Astrocyte (in vitro differentiated cells and primary cell): ENCODE measurements at regions not wholly inside any gene's neighbourhood (a gene's known extent, or its start where the extent isn't known, plus 50 kb on each side); places are given as distances from the start of the nearest gene placed in this dataset.

Experiments
- DNase-seq: peaks from one replicate; pipeline ENCODE4 v3.0.0-alpha.2; 2010; ENCODE audit warnings: low read depth
- FAIRE-seq: peaks from 2 replicates; lab custom pipeline; 2011; peaks lifted over from hg19 to GRCh38; lab: Jason Lieb, UNC
- H2AFZ ChIP-seq: 2 replicates; pipeline ENCODE4 v1.6.0; 2012; ENCODE audit warnings: low read depth, low read length, inconsistent platforms
- H3K27ac ChIP-seq: 2 replicates; pipeline ENCODE4 v1.5.1; 2011; ENCODE audit warnings: low read depth, low read length, inconsistent platforms
- H3K27me3 ChIP-seq: 2 replicates; pipeline ENCODE4 v1.6.0; 2011; ENCODE audit warnings: low read length, inconsistent platforms; ENCODE audit not compliant: insufficient read depth
- H3K36me3 ChIP-seq: 2 replicates; pipeline ENCODE4 v1.5.1; 2011; ENCODE audit warnings: low read length, inconsistent platforms; ENCODE audit not compliant: insufficient read depth
- H3K4me1 ChIP-seq: 2 replicates; pipeline ENCODE4 v1.5.1; 2011; ENCODE audit warnings: low read length, inconsistent platforms; ENCODE audit not compliant: insufficient read depth
- H3K4me2 ChIP-seq: 2 replicates; pipeline ENCODE4 v1.6.0; 2012; ENCODE audit warnings: low read length, inconsistent platforms
- H3K4me3 ChIP-seq: 2 replicates; pipeline ENCODE4 v1.5.1; 2011; ENCODE audit warnings: low read depth, mild to moderate bottlenecking, low read length, inconsistent platforms; ENCODE audit not compliant: insufficient read depth
- H3K79me2 ChIP-seq: 2 replicates; pipeline ENCODE4 v1.6.0; 2012; ENCODE audit warnings: mild to moderate bottlenecking, low read length, inconsistent platforms; ENCODE audit not compliant: insufficient read depth
- H3K9ac ChIP-seq: 2 replicates; pipeline ENCODE4 v1.6.0; 2012; ENCODE audit warnings: mild to moderate bottlenecking, low read length, inconsistent platforms
- H3K9me3 ChIP-seq: 2 replicates; pipeline ENCODE4 v1.5.1; 2012; ENCODE audit warnings: low read depth, mild to moderate bottlenecking, low read length, inconsistent platforms; ENCODE audit not compliant: insufficient read depth
- H4K20me1 ChIP-seq: 2 replicates; pipeline ENCODE4 v1.6.0; 2012; ENCODE audit warnings: low read length, inconsistent platforms; ENCODE audit not compliant: insufficient read depth
- H3K27ac Mint-ChIP-seq: one replicate; pipeline ENCODE4 v1.8.0; 2021; ENCODE audit warnings: mild to moderate bottlenecking, mixed read lengths; ENCODE audit not compliant: unreplicated experiment
- H3K27me3 Mint-ChIP-seq: one replicate; pipeline ENCODE4 v1.8.0; 2021; ENCODE audit warnings: low read depth, mixed read lengths; ENCODE audit not compliant: unreplicated experiment
- H3K36me3 Mint-ChIP-seq: one replicate; pipeline ENCODE4 v1.8.0; 2021; ENCODE audit warnings: low read depth, mixed read lengths; ENCODE audit not compliant: unreplicated experiment
- H3K4me1 Mint-ChIP-seq: one replicate; pipeline ENCODE4 v1.8.0; 2021; ENCODE audit warnings: low read depth, mixed read lengths; ENCODE audit not compliant: unreplicated experiment
- H3K4me3 Mint-ChIP-seq: one replicate; pipeline ENCODE4 v1.8.0; 2021; ENCODE audit warnings: mild to moderate bottlenecking, moderate library complexity, mixed read lengths; ENCODE audit not compliant: unreplicated experiment
- H3K9me3 Mint-ChIP-seq: one replicate; pipeline ENCODE4 v1.8.0; 2021; ENCODE audit warnings: mild to moderate bottlenecking, mixed read lengths; ENCODE audit not compliant: unreplicated experiment
- EZH2 ChIP-seq: IDR thresholded peaks from 2 replicates; pipeline ENCODE4 v1.6.1; 2012; ENCODE audit warnings: mild to moderate bottlenecking, low read length, inconsistent platforms; ENCODE audit not compliant: insufficient read depth
- TF ChIP-seq, protein P1 (sequence below): IDR thresholded peaks from 2 replicates; pipeline ENCODE4 v1.5.1; 2011; ENCODE audit warnings: low read depth, mild to moderate bottlenecking, inconsistent platforms, low read length, moderate library complexity; ENCODE audit not compliant: insufficient read depth

DNA sequence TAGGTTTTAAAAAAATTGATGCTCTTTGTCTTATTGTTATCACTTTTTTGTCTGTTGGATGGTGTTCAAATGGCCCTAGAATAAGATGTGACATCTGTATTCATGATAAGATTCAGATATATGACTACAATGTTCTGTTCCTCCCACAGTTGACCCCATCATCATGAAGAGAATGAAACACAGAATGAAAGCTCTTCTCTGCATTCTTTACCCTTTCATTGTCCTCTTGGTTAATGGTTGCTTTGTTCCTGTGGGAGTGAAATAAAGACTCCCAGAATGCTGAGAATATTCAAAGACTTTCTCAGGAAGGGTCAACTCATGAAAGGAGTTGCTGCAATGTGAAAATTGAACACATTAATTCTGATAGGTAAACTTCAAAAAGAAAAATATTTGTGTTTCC, 1015.8 kb downstream of the SORCS3 start:
- no peak overlapping the region for H3K4me3 Mint-ChIP-seq
- H3K27ac Mint-ChIP-seq, result no peak overlapping the region

DNA sequence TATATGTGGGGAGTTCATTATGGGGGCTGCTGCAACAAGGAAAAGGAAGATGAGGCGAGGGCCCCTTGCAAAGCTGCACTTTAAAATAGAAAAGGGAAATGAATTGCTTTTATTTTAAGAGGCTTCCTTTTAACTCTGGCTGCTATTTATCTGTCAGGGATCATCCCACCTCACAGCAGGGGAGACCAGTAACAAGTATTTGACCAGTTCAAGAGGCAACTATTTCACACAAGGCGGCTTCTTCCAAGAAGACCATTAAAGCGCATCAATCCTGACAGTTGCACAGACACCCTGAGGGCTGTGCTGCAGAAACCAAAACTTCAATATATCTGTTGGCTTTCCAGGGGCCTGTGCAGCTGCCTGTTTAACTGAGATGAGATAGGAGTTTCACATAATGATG, 1009.2 kb downstream of the SORCS3 start:
- H3K4me3 ChIP-seq, result no peak overlapping the region
- H3K4me2 ChIP-seq, result no peak overlapping the region
- H3K4me1 Mint-ChIP-seq, result no peaks in the 10 kb centered on the region
- no peaks in the 10 kb centered on the region for H3K9me3 Mint-ChIP-seq
- H3K4me1 ChIP-seq, result no peaks in the 10 kb centered on the region
- no peak overlapping the region for H3K9ac ChIP-seq
- H2AFZ ChIP-seq, result no peak overlapping the region
- no peak overlapping the region for H3K4me3 Mint-ChIP-seq
- H3K36me3 ChIP-seq, result no peaks in the 10 kb centered on the region
- H3K27ac ChIP-seq, result no peak overlapping the region
- no peak overlapping the region for H3K27ac Mint-ChIP-seq
- no peaks in the 10 kb centered on the region for H3K27me3 ChIP-seq
- no peaks in the 10 kb centered on the region for H3K27me3 Mint-ChIP-seq
- no peaks in the 10 kb centered on the region for H3K36me3 Mint-ChIP-seq
- no peak for TF ChIP-seq EZH2
- TF ChIP-seq, protein P1, sequence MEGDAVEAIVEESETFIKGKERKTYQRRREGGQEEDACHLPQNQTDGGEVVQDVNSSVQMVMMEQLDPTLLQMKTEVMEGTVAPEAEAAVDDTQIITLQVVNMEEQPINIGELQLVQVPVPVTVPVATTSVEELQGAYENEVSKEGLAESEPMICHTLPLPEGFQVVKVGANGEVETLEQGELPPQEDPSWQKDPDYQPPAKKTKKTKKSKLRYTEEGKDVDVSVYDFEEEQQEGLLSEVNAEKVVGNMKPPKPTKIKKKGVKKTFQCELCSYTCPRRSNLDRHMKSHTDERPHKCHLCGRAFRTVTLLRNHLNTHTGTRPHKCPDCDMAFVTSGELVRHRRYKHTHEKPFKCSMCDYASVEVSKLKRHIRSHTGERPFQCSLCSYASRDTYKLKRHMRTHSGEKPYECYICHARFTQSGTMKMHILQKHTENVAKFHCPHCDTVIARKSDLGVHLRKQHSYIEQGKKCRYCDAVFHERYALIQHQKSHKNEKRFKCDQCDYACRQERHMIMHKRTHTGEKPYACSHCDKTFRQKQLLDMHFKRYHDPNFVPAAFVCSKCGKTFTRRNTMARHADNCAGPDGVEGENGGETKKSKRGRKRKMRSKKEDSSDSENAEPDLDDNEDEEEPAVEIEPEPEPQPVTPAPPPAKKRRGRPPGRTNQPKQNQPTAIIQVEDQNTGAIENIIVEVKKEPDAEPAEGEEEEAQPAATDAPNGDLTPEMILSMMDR, result no peak
- H3K79me2 ChIP-seq, result no peaks in the 10 kb centered on the region
- H4K20me1 ChIP-seq, result no peaks in the 10 kb centered on the region
- DNase-seq (no peak), FAIRE-seq (no peak)
- H3K9me3 ChIP-seq, result no peaks in the 10 kb centered on the region

More for the DNA sequence above, 1015.8 kb downstream of the SORCS3 start:
- no peaks in the 10 kb centered on the region for H3K4me1 Mint-ChIP-seq
- H2AFZ ChIP-seq, result no peak overlapping the region
- TF ChIP-seq, protein P1, result no peak
- TF ChIP-seq EZH2, result no peak
- no peak for FAIRE-seq
- no peaks in the 10 kb centered on the region for H3K36me3 ChIP-seq
- H3K27ac ChIP-seq, result no peak overlapping the region
- no peak overlapping the region for H3K9ac ChIP-seq
- no peak for DNase-seq
- no peak overlapping the region for H3K4me2 ChIP-seq
- H4K20me1 ChIP-seq, result no peaks in the 10 kb centered on the region
- H3K27me3 Mint-ChIP-seq, result peaks cover 2% of the 10 kb centered on the region
- no peaks in the 10 kb centered on the region for H3K36me3 Mint-ChIP-seq
- H3K9me3 ChIP-seq, result no peaks in the 10 kb centered on the region
- H3K9me3 Mint-ChIP-seq, result no peaks in the 10 kb centered on the region
- no peaks in the 10 kb centered on the region for H3K4me1 ChIP-seq
- no peak overlapping the region for H3K4me3 ChIP-seq
- H3K79me2 ChIP-seq, result no peaks in the 10 kb centered on the region
- H3K27me3 ChIP-seq, result no peaks in the 10 kb centered on the region

DNA sequence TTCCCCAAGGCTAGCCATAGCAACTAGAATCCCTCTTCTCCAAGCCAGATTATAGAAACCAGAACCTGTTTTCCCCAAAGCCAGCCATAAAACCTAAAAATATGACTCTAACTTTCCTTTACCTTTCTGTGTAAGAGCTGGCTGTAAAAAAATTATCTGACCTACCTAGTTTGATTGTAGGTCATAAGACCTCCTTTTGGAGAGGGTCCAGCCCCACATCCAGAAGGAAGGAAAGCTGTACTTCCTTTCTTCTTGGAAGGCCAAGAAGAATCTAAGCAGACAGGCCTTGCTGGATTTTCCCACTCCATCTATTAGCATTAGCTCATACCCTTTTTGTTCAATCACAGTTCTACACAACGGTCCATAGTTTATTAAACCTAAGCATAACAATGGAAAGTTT, 1006.3 kb downstream of the SORCS3 start:
- no peaks in the 10 kb centered on the region for H3K79me2 ChIP-seq
- Mint-ChIP-seq H3K4me3 (no peak overlapping the region), H3K9me3 (no peaks in the 10 kb centered on the region), H3K36me3 (no peaks in the 10 kb centered on the region), H3K4me1 (no peaks in the 10 kb centered on the region), H3K27ac (no peak overlapping the region), H3K27me3 (no peaks in the 10 kb centered on the region)
- H4K20me1 ChIP-seq, result no peaks in the 10 kb centered on the region
- no peak overlapping the region for H3K27ac ChIP-seq
- H3K4me1 ChIP-seq, result no peaks in the 10 kb centered on the region
- H3K4me3 ChIP-seq, result no peak overlapping the region
- no peak overlapping the region for H3K9ac ChIP-seq
- no peak for FAIRE-seq
- H2AFZ ChIP-seq, result no peak overlapping the region
- H3K36me3 ChIP-seq, result no peaks in the 10 kb centered on the region
- no peak for TF ChIP-seq EZH2
- TF ChIP-seq, protein P1, result no peak
- H3K9me3 ChIP-seq, result no peaks in the 10 kb centered on the region
- no peaks in the 10 kb centered on the region for H3K27me3 ChIP-seq
- no peak overlapping the region for H3K4me2 ChIP-seq
- DNase-seq, result no peak
